Smooth muscle cell (in vitro differentiated cells): ENCODE measurements at regions not wholly inside any gene's neighbourhood (a gene's known extent, or its start where the extent isn't known, plus 50 kb on each side); places are given as distances from the start of the nearest gene placed in this dataset.

ENCODE experiments used
- DNase-seq: peaks from one replicate; lab custom pipeline; 2025; ENCODE audit not compliant: unreplicated experiment; lab: John Stamatoyannopoulos, UW
- H2AFZ ChIP-seq: fragments of 200-600 bp; sonication (generic); 2 replicates; pipeline ENCODE4 v1.6.0; 2016; ENCODE audit warnings: antibody characterized with exemption, low read depth, mild to moderate bottlenecking
- H3F3A ChIP-seq: fragments of 200-600 bp; sonication (generic); 2 replicates; pipeline ENCODE4 v1.6.0; 2017; ENCODE audit warnings: antibody characterized with exemption, low read depth
- H3K27ac ChIP-seq: fragments of 200-600 bp; sonication (generic); 2 replicates; pipeline ENCODE4 v1.5.1; 2016; ENCODE audit warnings: low read depth, mild to moderate bottlenecking
- H3K27me3 ChIP-seq: fragments of 200-600 bp; sonication (generic); 2 replicates; pipeline ENCODE4 v1.6.1; 2016; ENCODE audit warnings: low read depth, mild to moderate bottlenecking
- H3K36me3 ChIP-seq: fragments of 200-600 bp; sonication (generic); 2 replicates; pipeline ENCODE4 v1.5.1; 2016; ENCODE audit warnings: low read depth
- H3K4me1 ChIP-seq: fragments of 200-600 bp; sonication (generic); 2 replicates; pipeline ENCODE4 v1.5.1; 2016; ENCODE audit warnings: low read depth
- H3K4me2 ChIP-seq: fragments of 200-600 bp; sonication (generic); 2 replicates; pipeline ENCODE4 v1.6.0; 2016; ENCODE audit warnings: mild to moderate bottlenecking
- H3K4me3 ChIP-seq: fragments of 200-600 bp; sonication (generic); 2 replicates; pipeline ENCODE4 v1.5.1; 2016; ENCODE audit warnings: mild to moderate bottlenecking
- H3K79me2 ChIP-seq: fragments of 200-600 bp; sonication (generic); 2 replicates; pipeline ENCODE4 v1.6.0; 2016; ENCODE audit warnings: low read depth, mild to moderate bottlenecking
- H3K9ac ChIP-seq: fragments of 200-600 bp; sonication (generic); 2 replicates; pipeline ENCODE4 v1.6.0; 2016; ENCODE audit warnings: low read depth
- H3K9me3 ChIP-seq: fragments of 200-600 bp; sonication (generic); replicated peaks from 2 replicates; pipeline ENCODE4 v1.5.1; 2016; ENCODE audit warnings: low read depth
- H4K20me1 ChIP-seq: fragments of 200-600 bp; sonication (generic); 2 replicates; pipeline ENCODE4 v1.6.0; 2016; ENCODE audit warnings: low read depth
- WGBS: methylation state at CpG from one replicate; pipeline ENCODE4 v1.1.7; 2016; ENCODE audit warnings: low lambda C conversion rate; 5-methylcytosine and 5-hydroxymethylcytosine counted together
- TF ChIP-seq, protein P1 (sequence below): fragments of 200-600 bp; sonication (generic); IDR thresholded peaks from 2 replicates; pipeline ENCODE4 v1.5.1; 2017; ENCODE audit warnings: borderline replicate concordance, mild to moderate bottlenecking, antibody characterized with exemption; ENCODE audit not compliant: insufficient read depth, poor library complexity, severe bottlenecking

DNA sequence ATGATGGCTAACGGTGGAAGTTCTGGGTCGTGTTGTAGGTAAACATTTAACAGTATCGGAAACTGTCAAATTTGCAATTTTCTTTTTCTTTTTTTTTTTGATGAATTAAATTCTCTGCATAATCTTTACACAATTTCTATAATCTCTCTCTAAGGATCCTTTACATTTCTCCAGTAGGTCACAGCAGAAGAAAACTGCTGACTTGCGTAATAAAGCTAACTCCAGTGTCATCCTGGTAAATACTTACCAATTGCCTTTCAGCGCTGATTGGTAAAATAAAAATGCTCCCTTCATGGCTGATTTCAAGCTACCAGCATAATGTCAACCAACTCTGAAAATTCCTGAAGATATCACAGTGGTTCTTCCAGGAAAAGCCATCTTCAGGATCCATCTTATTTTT lies 510.5 kb upstream of the ATXN8OS start:
- no peaks in the 10 kb centered on the region for H3K27me3 ChIP-seq
- H3F3A ChIP-seq, result no peaks in the 10 kb centered on the region
- no peaks in the 10 kb centered on the region for H3K9me3 ChIP-seq
- no peak overlapping the region for H3K9ac ChIP-seq
- no peaks in the 10 kb centered on the region for H3K36me3 ChIP-seq
- H4K20me1 ChIP-seq, result no peaks in the 10 kb centered on the region
- 83% methylated on average over 5 of the region's 5 CpGs for WGBS
- no peak overlapping the region for H3K27ac ChIP-seq
- H3K4me1 ChIP-seq, result no peaks in the 10 kb centered on the region
- H3K79me2 ChIP-seq, result no peaks in the 10 kb centered on the region
- no peak overlapping the region for H3K4me3 ChIP-seq
- TF ChIP-seq, protein P1, sequence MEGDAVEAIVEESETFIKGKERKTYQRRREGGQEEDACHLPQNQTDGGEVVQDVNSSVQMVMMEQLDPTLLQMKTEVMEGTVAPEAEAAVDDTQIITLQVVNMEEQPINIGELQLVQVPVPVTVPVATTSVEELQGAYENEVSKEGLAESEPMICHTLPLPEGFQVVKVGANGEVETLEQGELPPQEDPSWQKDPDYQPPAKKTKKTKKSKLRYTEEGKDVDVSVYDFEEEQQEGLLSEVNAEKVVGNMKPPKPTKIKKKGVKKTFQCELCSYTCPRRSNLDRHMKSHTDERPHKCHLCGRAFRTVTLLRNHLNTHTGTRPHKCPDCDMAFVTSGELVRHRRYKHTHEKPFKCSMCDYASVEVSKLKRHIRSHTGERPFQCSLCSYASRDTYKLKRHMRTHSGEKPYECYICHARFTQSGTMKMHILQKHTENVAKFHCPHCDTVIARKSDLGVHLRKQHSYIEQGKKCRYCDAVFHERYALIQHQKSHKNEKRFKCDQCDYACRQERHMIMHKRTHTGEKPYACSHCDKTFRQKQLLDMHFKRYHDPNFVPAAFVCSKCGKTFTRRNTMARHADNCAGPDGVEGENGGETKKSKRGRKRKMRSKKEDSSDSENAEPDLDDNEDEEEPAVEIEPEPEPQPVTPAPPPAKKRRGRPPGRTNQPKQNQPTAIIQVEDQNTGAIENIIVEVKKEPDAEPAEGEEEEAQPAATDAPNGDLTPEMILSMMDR, result no peak
- no peak overlapping the region for H2AFZ ChIP-seq
- no peak for DNase-seq
- H3K4me2 ChIP-seq, result no peak overlapping the region

DNA sequence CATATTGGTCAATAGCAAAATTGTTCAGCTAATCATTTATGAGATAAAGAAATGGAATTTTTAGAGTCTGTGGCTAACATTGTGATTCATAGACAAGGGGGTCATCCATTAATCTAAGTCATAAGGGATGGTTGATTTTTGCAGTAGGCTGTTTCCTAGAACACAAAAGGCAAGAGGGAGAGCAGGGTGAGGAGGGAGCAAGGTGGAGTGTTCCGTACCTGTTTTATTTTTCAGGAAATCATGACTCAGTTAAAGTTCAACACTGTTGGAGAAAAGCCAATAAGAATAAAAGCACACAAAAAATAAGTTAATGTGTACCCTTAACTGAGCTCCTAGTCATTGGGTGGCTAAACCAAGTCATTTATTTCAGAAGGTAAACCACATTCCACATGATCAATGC lies 512.4 kb upstream of the ATXN8OS start:
- H4K20me1 ChIP-seq, result no peaks in the 10 kb centered on the region
- H3F3A ChIP-seq, result no peaks in the 10 kb centered on the region
- DNase-seq, result no peak
- no peaks in the 10 kb centered on the region for H3K4me1 ChIP-seq
- H3K36me3 ChIP-seq, result no peaks in the 10 kb centered on the region
- H3K4me3 ChIP-seq, result no peak overlapping the region
- H3K27me3 ChIP-seq, result no peaks in the 10 kb centered on the region
- H3K9me3 ChIP-seq, result no peaks in the 10 kb centered on the region
- H2AFZ ChIP-seq, result no peak overlapping the region
- H3K4me2 ChIP-seq, result no peak overlapping the region
- WGBS, result 92% methylated on average over 1 of the region's 1 CpG
- H3K79me2 ChIP-seq, result no peaks in the 10 kb centered on the region
- TF ChIP-seq, protein P1, result no peak
- H3K9ac ChIP-seq, result no peak overlapping the region
- no peak overlapping the region for H3K27ac ChIP-seq

DNA sequence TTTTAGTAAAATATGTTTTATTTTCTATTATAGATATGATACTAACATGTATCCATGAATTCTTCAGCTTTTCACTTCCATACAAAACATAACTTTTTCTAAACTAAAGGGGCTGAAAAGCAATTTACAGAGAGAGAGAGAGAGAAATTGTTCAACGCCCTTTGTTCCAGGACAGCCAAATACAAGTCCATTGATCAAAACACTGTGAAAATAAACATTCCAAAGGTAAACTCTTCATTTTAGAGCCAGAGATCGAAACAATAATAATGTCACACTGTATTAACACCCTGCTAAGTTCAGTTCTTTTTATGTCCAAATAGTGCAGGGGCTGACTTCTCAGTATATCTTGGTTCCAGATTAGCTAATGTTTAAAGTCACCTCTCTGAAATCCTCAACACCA lies 516.2 kb upstream of the ATXN8OS start:
- no peaks in the 10 kb centered on the region for H3K4me1 ChIP-seq
- no peaks in the 10 kb centered on the region for H4K20me1 ChIP-seq
- H3K4me3 ChIP-seq, result no peak overlapping the region
- no peak overlapping the region for H3K4me2 ChIP-seq
- no peaks in the 10 kb centered on the region for H3K9me3 ChIP-seq
- H3K9ac ChIP-seq, result no peak overlapping the region
- no peaks in the 10 kb centered on the region for H3F3A ChIP-seq
- no peaks in the 10 kb centered on the region for H3K27me3 ChIP-seq
- DNase-seq, result no peak
- H3K27ac ChIP-seq, result no peak overlapping the region
- H3K36me3 ChIP-seq, result no peaks in the 10 kb centered on the region
- TF ChIP-seq, protein P1, result no peak
- WGBS, result 90% methylated on average over 2 of the region's 2 CpGs
- no peaks in the 10 kb centered on the region for H3K79me2 ChIP-seq
- no peak overlapping the region for H2AFZ ChIP-seq

DNA sequence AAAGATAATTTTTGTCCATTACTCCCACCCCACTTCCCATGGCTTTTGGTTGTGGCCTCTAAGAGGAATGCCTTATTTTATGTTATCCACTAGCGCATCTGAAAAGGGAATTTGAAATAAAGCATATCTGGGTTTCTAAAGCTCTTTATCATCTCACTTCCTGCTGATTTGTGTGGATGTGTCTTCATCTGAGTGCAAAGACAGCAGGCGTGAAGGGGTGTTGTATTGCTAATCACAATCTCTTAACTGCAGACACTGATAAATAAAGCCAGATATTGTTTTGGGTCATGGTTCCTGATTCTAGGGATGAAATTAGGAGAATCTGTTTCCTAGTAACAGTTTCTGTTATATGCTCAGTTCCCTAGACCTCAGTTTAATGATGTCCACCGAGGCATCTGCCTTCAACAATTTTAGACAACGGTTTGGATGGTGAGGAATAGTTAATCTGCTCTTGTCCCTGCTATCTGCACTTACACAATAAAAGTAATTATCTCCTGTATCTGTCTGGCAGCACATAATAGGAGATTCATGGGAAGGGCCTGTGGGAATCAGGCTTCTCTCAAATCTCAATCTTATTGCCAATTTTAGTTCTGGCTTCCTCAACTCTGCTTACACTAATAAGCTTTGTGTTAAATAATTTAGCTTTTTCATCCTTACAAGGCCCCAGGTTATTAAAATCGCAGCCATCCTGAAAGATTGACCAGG lies 517.9 kb upstream of the ATXN8OS start:
- no peaks in the 10 kb centered on the region for H3K9me3 ChIP-seq
- no peak overlapping the region for H3K4me2 ChIP-seq
- H3F3A ChIP-seq, result no peaks in the 10 kb centered on the region
- H2AFZ ChIP-seq, result no peak overlapping the region
- WGBS, result 41% methylated on average over 5 of the region's 5 CpGs
- no peak overlapping the region for H3K9ac ChIP-seq
- no peaks in the 10 kb centered on the region for H4K20me1 ChIP-seq
- no peak overlapping the region for H3K27ac ChIP-seq
- no peaks in the 10 kb centered on the region for H3K79me2 ChIP-seq
- H3K27me3 ChIP-seq, result no peaks in the 10 kb centered on the region
- no peaks in the 10 kb centered on the region for H3K4me1 ChIP-seq
- TF ChIP-seq, protein P1, result no peak
- H3K4me3 ChIP-seq, result no peak overlapping the region
- H3K36me3 ChIP-seq, result no peaks in the 10 kb centered on the region
- no peak for DNase-seq
